Astrocyte (in vitro differentiated cells and primary cell): ENCODE measurements at regions not wholly inside any gene's neighbourhood (a gene's known extent, or its start where the extent isn't known, plus 50 kb on each side); places are given as distances from the start of the nearest gene placed in this dataset.

ENCODE experiments used
- DNase-seq: peaks from one replicate; pipeline ENCODE4 v3.0.0-alpha.2; 2010; ENCODE audit warnings: low read depth
- FAIRE-seq: peaks from 2 replicates; lab custom pipeline; 2011; peaks lifted over from hg19 to GRCh38; lab: Jason Lieb, UNC
- H2AFZ ChIP-seq: 2 replicates; pipeline ENCODE4 v1.6.0; 2012; ENCODE audit warnings: low read depth, low read length, inconsistent platforms
- H3K27ac ChIP-seq: 2 replicates; pipeline ENCODE4 v1.5.1; 2011; ENCODE audit warnings: low read depth, low read length, inconsistent platforms
- H3K27me3 ChIP-seq: 2 replicates; pipeline ENCODE4 v1.6.0; 2011; ENCODE audit warnings: low read length, inconsistent platforms; ENCODE audit not compliant: insufficient read depth
- H3K36me3 ChIP-seq: 2 replicates; pipeline ENCODE4 v1.5.1; 2011; ENCODE audit warnings: low read length, inconsistent platforms; ENCODE audit not compliant: insufficient read depth
- H3K4me1 ChIP-seq: 2 replicates; pipeline ENCODE4 v1.5.1; 2011; ENCODE audit warnings: low read length, inconsistent platforms; ENCODE audit not compliant: insufficient read depth
- H3K4me2 ChIP-seq: 2 replicates; pipeline ENCODE4 v1.6.0; 2012; ENCODE audit warnings: low read length, inconsistent platforms
- H3K4me3 ChIP-seq: 2 replicates; pipeline ENCODE4 v1.5.1; 2011; ENCODE audit warnings: low read depth, mild to moderate bottlenecking, low read length, inconsistent platforms; ENCODE audit not compliant: insufficient read depth
- H3K79me2 ChIP-seq: 2 replicates; pipeline ENCODE4 v1.6.0; 2012; ENCODE audit warnings: mild to moderate bottlenecking, low read length, inconsistent platforms; ENCODE audit not compliant: insufficient read depth
- H3K9ac ChIP-seq: 2 replicates; pipeline ENCODE4 v1.6.0; 2012; ENCODE audit warnings: mild to moderate bottlenecking, low read length, inconsistent platforms
- H3K9me3 ChIP-seq: 2 replicates; pipeline ENCODE4 v1.5.1; 2012; ENCODE audit warnings: low read depth, mild to moderate bottlenecking, low read length, inconsistent platforms; ENCODE audit not compliant: insufficient read depth
- H4K20me1 ChIP-seq: 2 replicates; pipeline ENCODE4 v1.6.0; 2012; ENCODE audit warnings: low read length, inconsistent platforms; ENCODE audit not compliant: insufficient read depth
- H3K27ac Mint-ChIP-seq: one replicate; pipeline ENCODE4 v1.8.0; 2021; ENCODE audit warnings: mild to moderate bottlenecking, mixed read lengths; ENCODE audit not compliant: unreplicated experiment
- H3K27me3 Mint-ChIP-seq: one replicate; pipeline ENCODE4 v1.8.0; 2021; ENCODE audit warnings: low read depth, mixed read lengths; ENCODE audit not compliant: unreplicated experiment
- H3K36me3 Mint-ChIP-seq: one replicate; pipeline ENCODE4 v1.8.0; 2021; ENCODE audit warnings: low read depth, mixed read lengths; ENCODE audit not compliant: unreplicated experiment
- H3K4me1 Mint-ChIP-seq: one replicate; pipeline ENCODE4 v1.8.0; 2021; ENCODE audit warnings: low read depth, mixed read lengths; ENCODE audit not compliant: unreplicated experiment
- H3K4me3 Mint-ChIP-seq: one replicate; pipeline ENCODE4 v1.8.0; 2021; ENCODE audit warnings: mild to moderate bottlenecking, moderate library complexity, mixed read lengths; ENCODE audit not compliant: unreplicated experiment
- H3K9me3 Mint-ChIP-seq: one replicate; pipeline ENCODE4 v1.8.0; 2021; ENCODE audit warnings: mild to moderate bottlenecking, mixed read lengths; ENCODE audit not compliant: unreplicated experiment
- CTCF ChIP-seq: IDR thresholded peaks from 2 replicates; pipeline ENCODE4 v1.5.1; 2011; ENCODE audit warnings: low read depth, mild to moderate bottlenecking, inconsistent platforms, low read length, moderate library complexity; ENCODE audit not compliant: insufficient read depth
- EZH2 ChIP-seq: IDR thresholded peaks from 2 replicates; pipeline ENCODE4 v1.6.1; 2012; ENCODE audit warnings: mild to moderate bottlenecking, low read length, inconsistent platforms; ENCODE audit not compliant: insufficient read depth

- Histone ChIP-seq H3K4me3 (no peak overlapping the region), H3K9me3 (no peaks in the 10 kb centered on the region), H3K79me2 (no peaks in the 10 kb centered on the region), H3K36me3 (no peaks in the 10 kb centered on the region), H3K9ac (no peak overlapping the region), H3K27me3 (no peaks in the 10 kb centered on the region), H2AFZ (no peak overlapping the region), H3K4me2 (no peak overlapping the region), H3K4me1 (no peaks in the 10 kb centered on the region), H4K20me1 (no peaks in the 10 kb centered on the region), H3K27ac (no peak overlapping the region)
- FAIRE-seq (no peak), DNase-seq (no peak)
- no peaks in the 10 kb centered on the region for H3K36me3 Mint-ChIP-seq
- no peaks in the 10 kb centered on the region for H3K4me1 Mint-ChIP-seq
- no peaks in the 10 kb centered on the region for H3K9me3 Mint-ChIP-seq
- no peak overlapping the region for H3K27ac Mint-ChIP-seq
- TF ChIP-seq EZH2, result no peak
- H3K27me3 Mint-ChIP-seq, result no peaks in the 10 kb centered on the region
- no peak overlapping the region for H3K4me3 Mint-ChIP-seq
These were observed 1337.3 kb upstream of the DDX18 start for GRCh38 chr2:116477229-116477628.

- Mint-ChIP-seq H3K9me3 (peaks cover 7% of the 10 kb centered on the region), H3K27ac (no peak overlapping the region), H3K4me1 (peaks cover 13% of the 10 kb centered on the region)
These were observed 1327.2 kb upstream of the DDX18 start for GRCh38 chr2:116487336-116487735.

GRCh38 chr2:116489292-116489691 lies 1325.2 kb upstream of the DDX18 start:
- Histone ChIP-seq H3K27me3 (no peaks in the 10 kb centered on the region), H3K36me3 (no peaks in the 10 kb centered on the region), H3K9ac (no peak overlapping the region), H2AFZ (no peak overlapping the region), H4K20me1 (no peaks in the 10 kb centered on the region), H3K4me2 (no peak overlapping the region), H3K79me2 (no peaks in the 10 kb centered on the region), H3K9me3 (peaks cover 9% of the 10 kb centered on the region), H3K27ac (no peak overlapping the region), H3K4me3 (no peak overlapping the region), H3K4me1 (no peaks in the 10 kb centered on the region)
- TF ChIP-seq EZH2, result no peak
- no peak for TF ChIP-seq CTCF
- Mint-ChIP-seq H3K36me3 (no peaks in the 10 kb centered on the region), H3K27ac (no peak overlapping the region), H3K4me1 (peaks cover 13% of the 10 kb centered on the region), H3K9me3 (peaks cover 7% of the 10 kb centered on the region), H3K27me3 (no peaks in the 10 kb centered on the region), H3K4me3 (no peak overlapping the region)
- FAIRE-seq (no peak), DNase-seq (no peak)

More at GRCh38 chr2:116487336-116487735, 1327.2 kb upstream of the DDX18 start:
- H3K79me2 ChIP-seq, result no peaks in the 10 kb centered on the region
- Mint-ChIP-seq H3K4me3 (no peak overlapping the region), H3K27me3 (no peaks in the 10 kb centered on the region), H3K36me3 (no peaks in the 10 kb centered on the region)
- H3K36me3 ChIP-seq, result no peaks in the 10 kb centered on the region
- no peak overlapping the region for H3K4me3 ChIP-seq
- no peak overlapping the region for H3K27ac ChIP-seq
- FAIRE-seq (no peak), DNase-seq (no peak)
- H2AFZ ChIP-seq, result no peak overlapping the region
- no peaks in the 10 kb centered on the region for H4K20me1 ChIP-seq
- no peaks in the 10 kb centered on the region for H3K4me1 ChIP-seq
- H3K4me2 ChIP-seq, result no peak overlapping the region
- H3K9ac ChIP-seq, result no peak overlapping the region
- TF ChIP-seq CTCF, result no peak
- no peak for TF ChIP-seq EZH2
- no peaks in the 10 kb centered on the region for H3K27me3 ChIP-seq
- H3K9me3 ChIP-seq, result peaks cover 11% of the 10 kb centered on the region
